NB4 (cell line): ENCODE measurements at regions not wholly inside any gene's neighbourhood (a gene's known extent, or its start where the extent isn't known, plus 50 kb on each side); places are given as distances from the start of the nearest gene placed in this dataset.

Experiments
- CTCF ChIP-seq: IDR thresholded peaks from one replicate; pipeline ENCODE4 v1.5.1; 2012; ENCODE audit warnings: low read depth, low read length
- MYC ChIP-seq: IDR thresholded peaks from 2 replicates; pipeline ENCODE4 v1.6.1; 2011; ENCODE audit warnings: low read depth, low read length
- POLR2A ChIP-seq: IDR thresholded peaks from 2 replicates; pipeline ENCODE4 v1.6.1; 2011; ENCODE audit warnings: mild to moderate bottlenecking; ENCODE audit not compliant: insufficient read length; ENCODE audit errors: extremely low read depth
- TF ChIP-seq, protein P1 (sequence below): IDR thresholded peaks from 2 replicates; pipeline ENCODE4 v1.6.1; 2011; ENCODE audit warnings: low read depth, low read length

- TF ChIP-seq CTCF: no peak
- TF ChIP-seq POLR2A: no peak
- no peak for TF ChIP-seq MYC
- TF ChIP-seq, protein P1, sequence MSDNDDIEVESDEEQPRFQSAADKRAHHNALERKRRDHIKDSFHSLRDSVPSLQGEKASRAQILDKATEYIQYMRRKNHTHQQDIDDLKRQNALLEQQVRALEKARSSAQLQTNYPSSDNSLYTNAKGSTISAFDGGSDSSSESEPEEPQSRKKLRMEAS: no peak
Measured at GRCh38 chr13:88085036-88085435, 413.9 kb downstream of the SLITRK5 start.
